Ishikawa (cell line): ENCODE measurements at regions not wholly inside any gene's neighbourhood (a gene's known extent, or its start where the extent isn't known, plus 50 kb on each side); places are given as distances from the start of the nearest gene placed in this dataset.

Source experiments
- EP300 ChIP-seq: IDR thresholded peaks from 2 replicates; pipeline ENCODE4 v1.6.1; 2012; ENCODE audit warnings: borderline replicate concordance
- TAF1 ChIP-seq: IDR thresholded peaks from 2 replicates; pipeline ENCODE4 v1.6.1; 2012; ENCODE audit warnings: low read depth, mild to moderate bottlenecking

- TF ChIP-seq TAF1 (no peak), EP300 (no peak)
Measured at GRCh38 chr10:85445702-85446101, 920.9 kb downstream of the GRID1 start.
